H1 (cell line): ENCODE measurements at regions not wholly inside any gene's neighbourhood (a gene's known extent, or its start where the extent isn't known, plus 50 kb on each side); places are given as distances from the start of the nearest gene placed in this dataset.

Experiments
- CTCF ChIA-PET: fragments of 300-600 bp; sonication (Branson Sonifier 250); formaldehyde crosslinking; loops from one replicate; lab custom pipeline; 2021; ENCODE audit not compliant: partially characterized antibody; lab: Charles Lee
- POLR2A ChIA-PET: fragments of 300-600 bp; sonication (Branson Sonifier 250); formaldehyde crosslinking; loops from one replicate; lab custom pipeline; 2021; ENCODE audit warnings: inconsistent platforms; ENCODE audit not compliant: partially characterized antibody; lab: Charles Lee
- DNase-seq, 2 experiments: peaks; one replicate each; pipeline versions ENCODE4 v3.0.0 to v3.0.0-alpha.2; 2010 to 2022; ENCODE audit warnings: low spot score in 2 of 2, low read depth in 1 of 2, mixed read lengths in 1 of 2
- FAIRE-seq: peaks from 2 replicates; lab custom pipeline; 2011; peaks lifted over from hg19 to GRCh38; lab: Jason Lieb, UNC
- H2AFZ ChIP-seq: 2 replicates; pipeline ENCODE4 v1.8.1; 2012; ENCODE audit warnings: low read length, inconsistent platforms
- H2AK5ac ChIP-seq: 2 replicates; pipeline ENCODE4 v1.6.1; 2013; ENCODE audit warnings: low read depth, low read length
- H2BK120ac ChIP-seq: replicated peaks from 2 replicates; pipeline ENCODE3; 2013; ENCODE audit warnings: low read depth, low read length, inconsistent platforms
- H2BK12ac ChIP-seq: 2 replicates; pipeline ENCODE4 v1.6.1; 2013; ENCODE audit warnings: low read depth, low read length
- H2BK15ac ChIP-seq: 2 replicates; pipeline ENCODE4 v1.6.1; 2013; ENCODE audit warnings: low read length
- H2BK20ac ChIP-seq: 2 replicates; pipeline ENCODE4 v1.6.1; 2013; ENCODE audit warnings: low read length
- H2BK5ac ChIP-seq: 2 replicates; pipeline ENCODE4 v1.6.1; 2013; ENCODE audit warnings: low read depth, low read length
- H3K14ac ChIP-seq: 2 replicates; pipeline ENCODE4 v1.6.1; 2013; ENCODE audit warnings: inconsistent platforms; ENCODE audit not compliant: insufficient read length
- H3K18ac ChIP-seq: 2 replicates; pipeline ENCODE4 v1.6.1; 2013; ENCODE audit warnings: low read length; ENCODE audit errors: extremely low read depth
- H3K23ac ChIP-seq: 2 replicates; pipeline ENCODE4 v1.6.1; 2013; ENCODE audit warnings: inconsistent platforms; ENCODE audit not compliant: insufficient read length
- H3K23me2 ChIP-seq: 2 replicates; pipeline ENCODE4 v1.6.1; 2013; ENCODE audit warnings: low read depth, low read length
- H3K27ac ChIP-seq: 2 replicates; pipeline ENCODE4 v1.6.1; 2011; ENCODE audit warnings: low read depth, low read length, inconsistent platforms
- H3K27me3 ChIP-seq, 4 experiments: replicated peaks in 1 of 4; 1 replicate in 1 of 4; 2 replicates in 3 of 4; pipeline versions ENCODE4 v1.6.1 to v1.8.1; 2011 to 2013; ENCODE audit warnings: low read length in 3 of 4, mild to moderate bottlenecking in 3 of 4, inconsistent platforms in 2 of 4, mixed read lengths in 2 of 4, moderate library complexity in 1 of 4; ENCODE audit not compliant: control insufficient read depth in 3 of 4, insufficient read depth in 3 of 4; ENCODE audit errors: extremely low read depth in 1 of 4
- H3K36me3 ChIP-seq, 4 experiments: 2 replicates each; pipeline versions ENCODE4 v1.6.1 to v1.8.1; 2011 to 2013; ENCODE audit warnings: mild to moderate bottlenecking in 4 of 4, low read length in 3 of 4, moderate library complexity in 2 of 4, control low read depth in 1 of 4, inconsistent platforms in 1 of 4; ENCODE audit not compliant: insufficient read depth in 4 of 4, control insufficient read depth in 2 of 4
- H3K4ac ChIP-seq: replicated peaks from 2 replicates; pipeline ENCODE3; 2013; ENCODE audit warnings: low read length, low read depth, mixed read lengths, inconsistent platforms; ENCODE audit not compliant: insufficient read length
- H3K4me1 ChIP-seq, 4 experiments: replicated peaks in 1 of 4; 1 replicate in 1 of 4; 2 replicates in 3 of 4; pipeline versions ENCODE4 v1.6.1 to v1.8.1; 2011 to 2013; ENCODE audit warnings: low read length in 3 of 4, inconsistent platforms in 2 of 4, mixed read lengths in 1 of 4; ENCODE audit not compliant: insufficient read depth in 4 of 4, control insufficient read depth in 3 of 4
- H3K4me2 ChIP-seq, 2 experiments: 2 replicates each; pipeline versions ENCODE4 v1.6.1 to v1.8.1; 2011 to 2013; ENCODE audit warnings: low read depth in 2 of 2, low read length in 2 of 2, control low read depth in 1 of 2, inconsistent platforms in 1 of 2, mild to moderate bottlenecking in 1 of 2; ENCODE audit not compliant: insufficient read depth in 1 of 2
- H3K4me3 ChIP-seq, 4 experiments: fragments of 200-600, 300-600 bp in 1 of 4; sonication (generic), shearing (Covaris generic), sonication (Bioruptor Twin) in 1 of 4; 2 replicates each; pipeline versions ENCODE4 v1.5.1 to v1.8.1; 2011 to 2016; ENCODE audit warnings: low read length in 4 of 4, low read depth in 3 of 4, control low read depth in 2 of 4, inconsistent platforms in 2 of 4, mild to moderate bottlenecking in 2 of 4, mixed read lengths in 1 of 4, moderate library complexity in 1 of 4; ENCODE audit not compliant: insufficient read depth in 2 of 4; ENCODE audit errors: extremely low read depth in 1 of 4
- H3K56ac ChIP-seq: replicated peaks from 2 replicates; pipeline ENCODE3; 2013; ENCODE audit warnings: low read depth, mild to moderate bottlenecking, mixed read lengths, low read length, inconsistent platforms; ENCODE audit not compliant: insufficient read length
- H3K79me1 ChIP-seq: 2 replicates; pipeline ENCODE4 v1.6.1; 2013; ENCODE audit warnings: low read depth, low read length, control low read depth
- H3K79me2 ChIP-seq, 2 experiments: 2 replicates each; pipeline versions ENCODE4 v1.6.1 to v1.8.1; 2012 to 2013; ENCODE audit warnings: low read length in 2 of 2, mild to moderate bottlenecking in 2 of 2, inconsistent platforms in 1 of 2; ENCODE audit not compliant: insufficient read depth in 2 of 2, control insufficient read depth in 1 of 2
- H3K9ac ChIP-seq, 4 experiments: replicated peaks in 1 of 4; 1 replicate in 1 of 4; 2 replicates in 3 of 4; pipeline versions ENCODE4 v1.6.1 to v1.8.1; 2011 to 2013; ENCODE audit warnings: low read depth in 3 of 4, low read length in 3 of 4, control low read depth in 2 of 4, mild to moderate bottlenecking in 2 of 4, moderate library complexity in 2 of 4, inconsistent platforms in 1 of 4; ENCODE audit errors: extremely low read depth in 1 of 4
- H3K9me3 ChIP-seq, 2 experiments: 2 replicates each; pipeline versions ENCODE4 v1.6.1 to v1.8.1; 2012 to 2013; ENCODE audit warnings: mild to moderate bottlenecking in 2 of 2, moderate library complexity in 2 of 2, control low read depth in 1 of 2, inconsistent platforms in 1 of 2, low read depth in 1 of 2, low read length in 1 of 2, mixed read lengths in 1 of 2; ENCODE audit not compliant: insufficient read depth in 2 of 2
- H4K20me1 ChIP-seq, 2 experiments: replicated peaks in 1 of 2; 2 replicates each; pipeline versions ENCODE3 to v1.8.1; 2011 to 2013; ENCODE audit warnings: inconsistent platforms in 2 of 2, low read length in 2 of 2, mild to moderate bottlenecking in 1 of 2; ENCODE audit not compliant: insufficient read depth in 2 of 2, control insufficient read depth in 1 of 2
- H4K5ac ChIP-seq: 2 replicates; pipeline ENCODE4 v1.6.1; 2013; ENCODE audit warnings: low read length, low read depth, mixed read lengths, inconsistent platforms; ENCODE audit not compliant: insufficient read length
- H4K8ac ChIP-seq: 2 replicates; pipeline ENCODE4 v1.8.0; 2013; ENCODE audit warnings: mild to moderate bottlenecking, moderate library complexity, low read length, inconsistent platforms; ENCODE audit not compliant: insufficient read depth; ENCODE audit errors: extremely low read depth
- H4K91ac ChIP-seq: replicated peaks from 2 replicates; pipeline ENCODE3; 2013; ENCODE audit warnings: low read length, mixed read lengths, inconsistent platforms; ENCODE audit not compliant: insufficient read length
- CBX5 ChIP-seq: fragments of 300-800, 300-1000 bp; sonication (generic); IDR thresholded peaks from 2 replicates; pipeline ENCODE4 v1.7.1; 2016; ENCODE audit warnings: antibody characterized with exemption, low read length, low read depth
- WGBS, 2 experiments: shearing (Covaris generic) in 1 of 2; methylation state at CpG; one replicate each; pipeline versions ENCODE4 v1.1.6 to v1.1.7; 2013 to 2015; ENCODE audit warnings: low lambda C conversion rate in 2 of 2, mixed read lengths in 2 of 2, inconsistent platforms in 1 of 2, low coverage in 1 of 2, missing lambda C conversion rate in 1 of 2; ENCODE audit not compliant: insufficient replicate concordance in 2 of 2, insufficient coverage in 1 of 2, insufficient read length in 1 of 2; ENCODE audit errors: extremely low coverage in 1 of 2, missing lambda C conversion rate in 1 of 2; 5-methylcytosine and 5-hydroxymethylcytosine counted together

DNA sequence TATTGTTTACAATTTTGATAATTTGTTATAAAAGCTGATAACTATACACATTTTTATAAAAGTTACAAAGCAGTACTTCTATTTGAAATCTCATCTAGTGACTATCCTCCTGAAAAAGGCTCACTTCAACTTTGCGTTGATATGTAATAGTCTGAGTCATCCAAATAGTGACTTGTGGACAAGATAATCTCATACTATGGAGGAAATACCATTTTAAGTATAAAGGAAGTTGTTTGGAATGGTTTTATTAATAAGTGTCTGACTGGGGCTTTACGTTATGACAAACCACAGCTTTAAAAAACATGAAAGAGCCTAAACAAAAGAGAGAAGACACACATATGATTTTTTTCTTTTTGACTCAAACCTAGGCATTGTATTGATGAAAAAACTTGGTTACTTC lies 272.3 kb upstream of the COL3A1 start:
- H3K36me3 ChIP-seq, result no peaks in the 10 kb centered on the region
- H3K79me1 ChIP-seq, result no peaks in the 10 kb centered on the region
- H3K4me2 ChIP-seq, result no peak overlapping the region
- H4K5ac ChIP-seq, result no peak overlapping the region
- no peak overlapping the region for H2BK12ac ChIP-seq
- H3K14ac ChIP-seq, result no peak overlapping the region
- DNase-seq (no peak), FAIRE-seq (no peak)
- no peak overlapping the region for H2BK5ac ChIP-seq
- no peak overlapping the region for H3K9ac ChIP-seq
- H3K4me3 ChIP-seq, result no peak overlapping the region
- no peaks in the 10 kb centered on the region for H3K79me2 ChIP-seq
- H4K91ac ChIP-seq, result no peak overlapping the region
- ChIA-PET POLR2A (interaction anchor here (0.6 kb wide), 1 partner anchor 100 kb away, joined by 4 read pairs; no protein-coding TSS in a partner anchor), CTCF (no interaction called here)
- no peak overlapping the region for H3K4ac ChIP-seq
- no peak overlapping the region for H3K27ac ChIP-seq
- H3K27me3 ChIP-seq, result no peaks in the 10 kb centered on the region
- H3K9me3 ChIP-seq, result no peaks in the 10 kb centered on the region
- H2BK20ac ChIP-seq, result no peak overlapping the region
- no peak overlapping the region for H2AK5ac ChIP-seq
- H4K20me1 ChIP-seq, result no peaks in the 10 kb centered on the region
- H2AFZ ChIP-seq, result no peak overlapping the region
- H3K23ac ChIP-seq, result no peak overlapping the region
- no peak overlapping the region for H3K56ac ChIP-seq
- H3K18ac ChIP-seq, result no peak overlapping the region
- no peak for TF ChIP-seq CBX5
- no peak overlapping the region for H2BK15ac ChIP-seq
- H4K8ac ChIP-seq, result no peak overlapping the region
- 88% methylated on average over 2 of the region's 2 CpGs; no CpG with 5 or more reads in 1 of the 2 experiments for WGBS, 2 experiments
- H3K23me2 ChIP-seq, result no peaks in the 10 kb centered on the region
- no peak overlapping the region for H2BK120ac ChIP-seq
- H3K4me1 ChIP-seq, result no peaks in the 10 kb centered on the region
